ENCODE measurements at regions not wholly inside any gene's neighbourhood (a gene's known extent, or its start where the extent isn't known, plus 50 kb on each side); places are given as distances from the start of the nearest gene placed in this dataset.
"Not testable (repeated sequence)": the region's sequence is repeated elsewhere in the genome, so short reads cannot be mapped to it uniquely, and the experiment has no call there.

- H3K4me1 ChIP-seq (ENCODE audit: insufficient read depth, low read length); H3K9me3 ChIP-seq (ENCODE audit: low read length); H3K36me3 ChIP-seq (ENCODE audit: insufficient read depth, low read length); H3K4me3 ChIP-seq (ENCODE audit: low read depth in 1 of 2, low read length in 2 of 2); H3K9ac ChIP-seq (ENCODE audit: low read length); H3K27ac ChIP-seq (ENCODE audit: low read depth, low read length); H3K27me3 ChIP-seq (ENCODE audit: control insufficient read depth in 1 of 2, insufficient read depth in 2 of 2, low read length in 2 of 2): not testable (repeated sequence)
These were observed 334.8 kb downstream of the CWH43 start for GRCh38 chr4:49320725-49321410.

GRCh38 chr4:49321511-49322300, 335.6 kb downstream of the CWH43 start:
- H3K4me3 ChIP-seq (ENCODE audit: low read depth in 1 of 2, low read length in 2 of 2); H3K4me1 ChIP-seq (ENCODE audit: insufficient read depth, low read length); H3K9me3 ChIP-seq (ENCODE audit: low read length); H3K27me3 ChIP-seq (ENCODE audit: control insufficient read depth in 1 of 2, insufficient read depth in 2 of 2, low read length in 2 of 2); H3K9ac ChIP-seq (ENCODE audit: low read length); H3K27ac ChIP-seq (ENCODE audit: low read depth, low read length); H3K36me3 ChIP-seq (ENCODE audit: insufficient read depth, low read length): not testable (repeated sequence)

- not testable (repeated sequence) for H3K9me3 ChIP-seq (ENCODE audit: low read length)
These were observed 336.8 kb downstream of the CWH43 start for GRCh38 chr4:49322610-49323572.

GRCh38 chr4:49323573-49323940, 337.5 kb downstream of the CWH43 start:
- not testable (repeated sequence) for H3K36me3 ChIP-seq (ENCODE audit: insufficient read depth, low read length); H3K9ac ChIP-seq (ENCODE audit: low read length)

More at GRCh38 chr4:49322610-49323572, 336.8 kb downstream of the CWH43 start:
- not testable (repeated sequence) for H3K36me3 ChIP-seq (ENCODE audit: insufficient read depth, low read length); H3K9ac ChIP-seq (ENCODE audit: low read length); H3K4me3 ChIP-seq (ENCODE audit: low read depth in 1 of 2, low read length in 2 of 2); H3K4me1 ChIP-seq (ENCODE audit: insufficient read depth, low read length); H3K27ac ChIP-seq (ENCODE audit: low read depth, low read length); H3K27me3 ChIP-seq (ENCODE audit: control insufficient read depth in 1 of 2, insufficient read depth in 2 of 2, low read length in 2 of 2)

More at GRCh38 chr4:49323573-49323940, 337.5 kb downstream of the CWH43 start:
- not testable (repeated sequence) for H3K27me3 ChIP-seq (ENCODE audit: control insufficient read depth in 1 of 2, insufficient read depth in 2 of 2, low read length in 2 of 2); H3K9me3 ChIP-seq (ENCODE audit: low read length); H3K4me3 ChIP-seq (ENCODE audit: low read depth in 1 of 2, low read length in 2 of 2); H3K4me1 ChIP-seq (ENCODE audit: insufficient read depth, low read length); H3K27ac ChIP-seq (ENCODE audit: low read depth, low read length)
